K562 (cell line): ENCODE measurements at regions not wholly inside any gene's neighbourhood (a gene's known extent, or its start where the extent isn't known, plus 50 kb on each side); places are given as distances from the start of the nearest gene placed in this dataset.

ENCODE experiments used
- ATF1 ChIP-seq, 2 experiments: fragments of 450-650 bp in 1 of 2; IDR thresholded peaks; 2 replicates each; pipeline ENCODE4 v1.6.1; 2016; ENCODE audit warnings: missing compliant biosample characterization in 1 of 2, missing genetic modification characterization in 1 of 2
- ELF4 ChIP-seq: fragments of 450-650 bp; formaldehyde crosslinking; IDR thresholded peaks from 2 replicates; pipeline ENCODE4 v1.4.0; 2022; ENCODE audit warnings: missing genetic modification characterization
- FOXA3 ChIP-seq, 2 experiments: fragments of 450-650 bp in 1 of 2; sonication (generic) in 1 of 2; formaldehyde crosslinking; IDR thresholded peaks in 1 of 2; conservative IDR thresholded peaks in 1 of 2; 2 replicates each; pipeline versions ENCODE4 v1.4.0 to v1.8.0; 2020 to 2022; ENCODE audit warnings: mild to moderate bottlenecking in 2 of 2, missing genetic modification reagents in 1 of 2
- NFIX ChIP-seq: fragments of 250-450 bp; sonication (Bioruptor Pico); IDR thresholded peaks from 2 replicates; pipeline ENCODE4 v1.4.0; 2020; ENCODE audit warnings: low read depth, mild to moderate bottlenecking, moderate library complexity
- NR2C2 ChIP-seq, 2 experiments: fragments of 200-800 bp in 1 of 2; sonication (Bioruptor generic) in 1 of 2; sonication (generic) in 1 of 2; formaldehyde crosslinking in 1 of 2; IDR thresholded peaks; 2 replicates each; pipeline versions ENCODE4 v1.6.1 to v1.8.0; 2016 to 2022; ENCODE audit warnings: mild to moderate bottlenecking in 1 of 2, missing compliant biosample characterization in 1 of 2, missing genetic modification characterization in 1 of 2, missing genetic modification reagents in 1 of 2
- ZNF121 ChIP-seq: sonication (generic); formaldehyde crosslinking; conservative IDR thresholded peaks from 2 replicates; pipeline ENCODE4 v1.8.0; 2022; ENCODE audit warnings: missing genetic modification reagents
- ZNF175 ChIP-seq: fragments of 200-800 bp; sonication (Bioruptor generic); IDR thresholded peaks from 2 replicates; pipeline ENCODE4 v1.6.1; 2016; ENCODE audit warnings: low read depth, mild to moderate bottlenecking, missing genetic modification characterization, missing compliant biosample characterization
- TF ChIP-seq, protein P1 (sequence below), 3 experiments: IDR thresholded peaks in 2 of 3; conservative IDR thresholded peaks in 1 of 3; 2 replicates each; pipeline ENCODE4 v1.5.1; 2011 to 2012; ENCODE audit warnings: low read length in 3 of 3, mild to moderate bottlenecking in 3 of 3, control low read depth in 2 of 3, improper control_type of control experiment in 1 of 3, inconsistent platforms in 1 of 3, low read depth in 1 of 3, mixed read lengths in 1 of 3, moderate library complexity in 1 of 3; ENCODE audit not compliant: insufficient read depth in 2 of 3
- TF ChIP-seq, protein P2 (sequence below): fragments of 450-650 bp; formaldehyde crosslinking; IDR thresholded peaks from 2 replicates; pipeline ENCODE4 v1.4.0; 2022; ENCODE audit warnings: missing genetic modification characterization
- TF ChIP-seq, protein P3 (sequence below): sonication (generic); formaldehyde crosslinking; IDR thresholded peaks from 2 replicates; pipeline ENCODE4 v1.8.0; 2022; ENCODE audit warnings: missing genetic modification reagents, mild to moderate bottlenecking, borderline replicate concordance

DNA sequence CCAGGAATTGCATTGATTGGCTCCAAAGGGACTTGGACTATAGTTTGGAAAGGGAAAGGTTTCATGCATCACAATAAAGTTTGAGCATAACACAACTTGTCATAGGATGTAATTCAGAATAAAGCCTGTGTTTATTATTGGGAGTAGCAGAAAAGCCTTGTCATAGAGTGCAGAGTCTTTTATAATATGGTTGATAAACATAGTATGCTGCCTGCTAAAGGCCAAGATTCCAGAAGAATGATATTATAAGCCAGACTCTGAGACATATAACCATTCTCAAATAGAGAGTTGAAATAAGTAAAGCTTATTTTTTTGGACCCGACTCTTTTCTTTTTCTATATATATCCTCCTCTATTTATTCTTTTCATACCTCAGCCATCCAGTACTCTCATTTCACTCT is 207.3 kb downstream of the LRIG3 start:
- no peak for TF ChIP-seq ELF4 (CRISPR knock-in tag)
- no peak for TF ChIP-seq NR2C2 (CRISPR knock-in tag; IDR thresholded peaks at IDR 0.05)
- TF ChIP-seq NR2C2 (tag; IDR thresholded peaks at IDR 0.05), result no peak
- TF ChIP-seq FOXA3 (CRISPR knock-in tag; conservative IDR thresholded peaks at IDR 0.05 in 1 of 2, IDR thresholded peaks at IDR 0.05 in 1 of 2), result no peak
- no peak for TF ChIP-seq ZNF121 (CRISPR knock-in tag)
- TF ChIP-seq, protein P1, sequence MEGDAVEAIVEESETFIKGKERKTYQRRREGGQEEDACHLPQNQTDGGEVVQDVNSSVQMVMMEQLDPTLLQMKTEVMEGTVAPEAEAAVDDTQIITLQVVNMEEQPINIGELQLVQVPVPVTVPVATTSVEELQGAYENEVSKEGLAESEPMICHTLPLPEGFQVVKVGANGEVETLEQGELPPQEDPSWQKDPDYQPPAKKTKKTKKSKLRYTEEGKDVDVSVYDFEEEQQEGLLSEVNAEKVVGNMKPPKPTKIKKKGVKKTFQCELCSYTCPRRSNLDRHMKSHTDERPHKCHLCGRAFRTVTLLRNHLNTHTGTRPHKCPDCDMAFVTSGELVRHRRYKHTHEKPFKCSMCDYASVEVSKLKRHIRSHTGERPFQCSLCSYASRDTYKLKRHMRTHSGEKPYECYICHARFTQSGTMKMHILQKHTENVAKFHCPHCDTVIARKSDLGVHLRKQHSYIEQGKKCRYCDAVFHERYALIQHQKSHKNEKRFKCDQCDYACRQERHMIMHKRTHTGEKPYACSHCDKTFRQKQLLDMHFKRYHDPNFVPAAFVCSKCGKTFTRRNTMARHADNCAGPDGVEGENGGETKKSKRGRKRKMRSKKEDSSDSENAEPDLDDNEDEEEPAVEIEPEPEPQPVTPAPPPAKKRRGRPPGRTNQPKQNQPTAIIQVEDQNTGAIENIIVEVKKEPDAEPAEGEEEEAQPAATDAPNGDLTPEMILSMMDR (IDR thresholded peaks at IDR 0.05 in 2 of 3, conservative IDR thresholded peaks at IDR 0.05 in 1 of 3; ENCODE audit: insufficient read depth in 2 of 3, low read depth in 1 of 3, low read length in 3 of 3), result no peak
- no peak for TF ChIP-seq ATF1 (CRISPR knock-in tag; IDR thresholded peaks at IDR 0.05)
- TF ChIP-seq ATF1 (tag; IDR thresholded peaks at IDR 0.05), result no peak
- TF ChIP-seq, protein P2, sequence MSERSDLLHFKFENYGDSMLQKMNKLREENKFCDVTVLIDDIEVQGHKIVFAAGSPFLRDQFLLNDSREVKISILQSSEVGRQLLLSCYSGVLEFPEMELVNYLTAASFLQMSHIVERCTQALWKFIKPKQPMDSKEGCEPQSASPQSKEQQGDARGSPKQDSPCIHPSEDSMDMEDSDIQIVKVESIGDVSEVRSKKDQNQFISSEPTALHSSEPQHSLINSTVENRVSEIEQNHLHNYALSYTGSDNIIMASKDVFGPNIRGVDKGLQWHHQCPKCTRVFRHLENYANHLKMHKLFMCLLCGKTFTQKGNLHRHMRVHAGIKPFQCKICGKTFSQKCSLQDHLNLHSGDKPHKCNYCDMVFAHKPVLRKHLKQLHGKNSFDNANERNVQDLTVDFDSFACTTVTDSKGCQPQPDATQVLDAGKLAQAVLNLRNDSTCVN (CRISPR knock-in tag), result no peak
- TF ChIP-seq ZNF175 (CRISPR knock-in tag), result no peak
- TF ChIP-seq, protein P3, sequence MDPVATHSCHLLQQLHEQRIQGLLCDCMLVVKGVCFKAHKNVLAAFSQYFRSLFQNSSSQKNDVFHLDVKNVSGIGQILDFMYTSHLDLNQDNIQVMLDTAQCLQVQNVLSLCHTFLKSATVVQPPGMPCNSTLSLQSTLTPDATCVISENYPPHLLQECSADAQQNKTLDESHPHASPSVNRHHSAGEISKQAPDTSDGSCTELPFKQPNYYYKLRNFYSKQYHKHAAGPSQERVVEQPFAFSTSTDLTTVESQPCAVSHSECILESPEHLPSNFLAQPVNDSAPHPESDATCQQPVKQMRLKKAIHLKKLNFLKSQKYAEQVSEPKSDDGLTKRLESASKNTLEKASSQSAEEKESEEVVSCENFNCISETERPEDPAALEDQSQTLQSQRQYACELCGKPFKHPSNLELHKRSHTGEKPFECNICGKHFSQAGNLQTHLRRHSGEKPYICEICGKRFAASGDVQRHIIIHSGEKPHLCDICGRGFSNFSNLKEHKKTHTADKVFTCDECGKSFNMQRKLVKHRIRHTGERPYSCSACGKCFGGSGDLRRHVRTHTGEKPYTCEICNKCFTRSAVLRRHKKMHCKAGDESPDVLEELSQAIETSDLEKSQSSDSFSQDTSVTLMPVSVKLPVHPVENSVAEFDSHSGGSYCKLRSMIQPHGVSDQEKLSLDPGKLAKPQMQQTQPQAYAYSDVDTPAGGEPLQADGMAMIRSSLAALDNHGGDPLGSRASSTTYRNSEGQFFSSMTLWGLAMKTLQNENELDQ (CRISPR knock-in tag), result no peak
- no peak for TF ChIP-seq NFIX (CRISPR knock-in tag)
